ENCODE measurements at regions not wholly inside any gene's neighbourhood (a gene's known extent, or its start where the extent isn't known, plus 50 kb on each side); places are given as distances from the start of the nearest gene placed in this dataset.

- TF ChIP-seq CTCF (conservative IDR thresholded peaks at IDR 0.05; ENCODE audit: low read depth in 2 of 2) (no peak), STAT1 (IDR thresholded peaks at IDR 0.05; ENCODE audit: unreplicated experiment) (no peak), CREB1 (CRISPR knock-in tag; IDR thresholded peaks at IDR 0.05; ENCODE audit: low read depth) (no peak)
These were observed 310.8 kb downstream of the TCERG1L start (continued) for GRCh38 chr10:131000743-131001142.

GRCh38 chr10:131001438-131001837 is 310.1 kb downstream of the TCERG1L start:
- Histone ChIP-seq H3K4me1 (ENCODE audit: insufficient read depth) (no peaks in the 10 kb centered on the region; the same call in 1 of the 2 replicates), H3K79me2 (replicated peaks; ENCODE audit: insufficient read depth) (no peaks in the 10 kb centered on the region), H3K4me2 (no peak overlapping the region), H3F3A (replicated peaks; ENCODE audit: low read depth) (0 out of 2 replicates have a peak, but pooled peaks cover 6% of the 10 kb centered on the region), H3K27ac (ENCODE audit: low read depth) (no peak overlapping the region), H4K20me1 (replicated peaks; ENCODE audit: insufficient read depth) (no peaks in the 10 kb centered on the region), H3K36me3 (ENCODE audit: insufficient read depth) (no peaks in the 10 kb centered on the region; the same call in 1 of the 2 replicates), H2AFZ (no peak overlapping the region), H3K27me3 (ENCODE audit: insufficient read depth) (no peaks in the 10 kb centered on the region), H3K9me2 (ENCODE audit: insufficient read depth) (no peaks in the 10 kb centered on the region), H3K4me3 (no peak overlapping the region)
- DNase-seq (ENCODE audit: low spot score) (no peak), ATAC-seq (no peak)
- H3K36me3 Mint-ChIP-seq (ENCODE audit: low read depth), result peaks cover 28% of the 10 kb centered on the region
- peaks cover 20% of the 10 kb centered on the region for H3K27me3 Mint-ChIP-seq (ENCODE audit: insufficient read depth, low read depth, poor library complexity)
- H3K4me1 Mint-ChIP-seq, result peaks cover 37% of the 10 kb centered on the region
- H3K9me3 Mint-ChIP-seq, result peaks cover 94% of the 10 kb centered on the region
- H3K4me3 Mint-ChIP-seq, result no peak overlapping the region
- no peak overlapping the region for H3K27ac Mint-ChIP-seq
- TF ChIP-seq CREB1 (CRISPR knock-in tag; IDR thresholded peaks at IDR 0.05; ENCODE audit: low read depth) (no peak), JUNB (IDR thresholded peaks at IDR 0.05; ENCODE audit: unreplicated experiment) (no peak), ZNF114 (CRISPR knock-in tag; IDR thresholded peaks at IDR 0.05) (no peak), STAT1 (IDR thresholded peaks at IDR 0.05; ENCODE audit: unreplicated experiment) (no peak)

- Histone ChIP-seq H2AFZ (no peak overlapping the region), H3K4me2 (peak overlapping the region; percentile 45; the same call in 1 of the 2 replicates), H3K4me3 (no peak overlapping the region), H3K9me2 (ENCODE audit: insufficient read depth) (no peaks in the 10 kb centered on the region), H3K4me1 (ENCODE audit: insufficient read depth) (no peaks in the 10 kb centered on the region; the same call in 1 of the 2 replicates), H3K36me3 (ENCODE audit: insufficient read depth) (no peaks in the 10 kb centered on the region; the same call in 1 of the 2 replicates), H3K79me2 (replicated peaks; ENCODE audit: insufficient read depth) (no peaks in the 10 kb centered on the region), H4K20me1 (replicated peaks; ENCODE audit: insufficient read depth) (no peaks in the 10 kb centered on the region), H3F3A (replicated peaks; ENCODE audit: low read depth) (0 out of 2 replicates have a peak, but pooled peaks cover 6% of the 10 kb centered on the region), H3K27me3 (ENCODE audit: insufficient read depth) (no peaks in the 10 kb centered on the region), H3K27ac (ENCODE audit: low read depth) (peak overlapping the region; percentile 85)
- Mint-ChIP-seq H3K9me3 (peaks cover 93% of the 10 kb centered on the region), H3K27me3 (ENCODE audit: insufficient read depth, low read depth, poor library complexity) (peaks cover 14% of the 10 kb centered on the region), H3K27ac (peak overlapping the region; percentile 85), H3K4me3 (no peak overlapping the region), H3K4me1 (peaks cover 37% of the 10 kb centered on the region), H3K36me3 (ENCODE audit: low read depth) (peaks cover 20% of the 10 kb centered on the region)
- DNase-seq (ENCODE audit: low spot score), result peak; percentile 39
- TF ChIP-seq ZNF114 (CRISPR knock-in tag; IDR thresholded peaks at IDR 0.05) (peak; percentile 81; the same call in 1 of the 2 replicates), CREB1 (CRISPR knock-in tag; IDR thresholded peaks at IDR 0.05; ENCODE audit: low read depth) (no peak), POLR2AphosphoS5 (IDR thresholded peaks at IDR 0.05; ENCODE audit: low read depth) (0 out of 2 replicates have a peak, but pooled peaks have one; percentile 23), ZNF462 (CRISPR knock-in tag; IDR thresholded peaks at IDR 0.05) (0 out of 2 replicates have a peak, but pooled peaks have one; percentile 26), NANOG (IDR thresholded peaks at IDR 0.05; ENCODE audit: borderline replicate concordance) (no peak)
- peak; percentile 91 for ATAC-seq
These were observed 309.3 kb downstream of the TCERG1L start for GRCh38 chr10:131002031-131002861.

All from GM23338 (cell line).